SH-SY5Y (cell line): ENCODE measurements at regions not wholly inside any gene's neighbourhood (a gene's known extent, or its start where the extent isn't known, plus 50 kb on each side); places are given as distances from the start of the nearest gene placed in this dataset.

ENCODE experiments used
- GATA2 ChIP-seq: IDR thresholded peaks from 2 replicates; pipeline ENCODE4 v1.6.1; 2011; ENCODE audit warnings: mild to moderate bottlenecking, low read depth, low read length
- GATA3 ChIP-seq: IDR thresholded peaks from 2 replicates; pipeline ENCODE4 v1.6.1; 2011; ENCODE audit warnings: low read depth, mild to moderate bottlenecking, low read length, moderate library complexity

DNA sequence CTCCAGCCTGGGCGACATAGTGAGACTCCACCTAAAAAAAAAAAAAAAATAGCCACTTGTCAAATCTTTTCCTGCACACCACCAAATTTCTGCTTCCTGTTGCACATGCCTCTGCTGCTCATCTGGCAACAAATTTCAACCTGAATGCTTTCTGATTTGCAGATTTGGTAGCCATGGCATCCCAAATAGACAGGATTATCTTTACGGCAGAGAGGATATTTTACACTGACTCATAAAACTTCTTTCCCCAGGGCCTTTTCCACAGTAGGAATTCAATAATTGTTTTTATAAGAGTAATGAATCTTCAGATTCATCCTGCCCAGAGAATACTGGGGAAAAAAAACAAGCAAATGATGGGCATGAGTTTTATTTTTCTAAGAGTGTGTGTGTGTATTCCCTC is 264.6 kb downstream of the FRK start:
- TF ChIP-seq GATA2 (peak; percentile 62; the same call in 1 of the 2 replicates), GATA3 (no peak)
